Retinal pigment epithelial cell (primary cell): ENCODE measurements at regions not wholly inside any gene's neighbourhood (a gene's known extent, or its start where the extent isn't known, plus 50 kb on each side); places are given as distances from the start of the nearest gene placed in this dataset.

Experiments
- DNase-seq: peaks from one replicate; pipeline ENCODE4 v3.0.0-alpha.2; 2010; ENCODE audit warnings: low read depth
- H3K4me3 ChIP-seq: 2 replicates; pipeline ENCODE4 v1.5.1; 2011; ENCODE audit warnings: mild to moderate bottlenecking, low read length, control low read depth, moderate library complexity
- CTCF ChIP-seq: conservative IDR thresholded peaks from 2 replicates; pipeline ENCODE4 v1.5.1; 2011; ENCODE audit warnings: low read depth, low read length, control low read depth, inconsistent platforms

- TF ChIP-seq CTCF: no peak
- DNase-seq: no peak
- no peak overlapping the region for H3K4me3 ChIP-seq
Measured at GRCh38 chr9:13013991-13014883, 239.4 kb downstream of the LURAP1L start.

DNA sequence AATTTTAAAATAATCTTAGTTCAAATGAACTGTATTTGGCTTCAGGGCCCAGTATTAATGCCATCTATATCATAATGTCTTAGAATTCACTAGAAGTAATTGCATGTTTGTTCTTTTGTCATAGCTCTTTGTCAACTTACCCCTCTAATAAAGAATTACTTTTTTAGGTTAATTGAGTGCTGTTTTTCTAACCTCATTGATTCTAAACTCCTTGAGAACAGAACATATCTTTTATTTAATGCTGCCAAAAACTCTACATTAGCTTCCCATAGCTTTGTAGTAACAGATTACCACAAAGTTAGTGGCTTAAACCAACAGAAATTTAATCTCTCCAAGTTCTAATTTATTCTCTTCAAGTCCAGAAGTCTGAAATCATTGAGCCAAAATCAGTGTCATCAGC is 242.4 kb downstream of the LURAP1L start:
- no peak for DNase-seq
- no peak overlapping the region for H3K4me3 ChIP-seq
- TF ChIP-seq CTCF: no peak

- no peak for TF ChIP-seq CTCF
- no peak for DNase-seq
- H3K4me3 ChIP-seq: no peak overlapping the region
Measured at GRCh38 chr9:13020146-13021040, 245.6 kb downstream of the LURAP1L start.

- no peak for TF ChIP-seq CTCF
- H3K4me3 ChIP-seq: no peak overlapping the region
- no peak for DNase-seq
Measured at GRCh38 chr9:13022756-13023155, 247.9 kb downstream of the LURAP1L start.

GRCh38 chr9:13023498-13023897 is 248.7 kb downstream of the LURAP1L start:
- TF ChIP-seq CTCF: no peak
- no peak for DNase-seq
- no peak overlapping the region for H3K4me3 ChIP-seq

DNA sequence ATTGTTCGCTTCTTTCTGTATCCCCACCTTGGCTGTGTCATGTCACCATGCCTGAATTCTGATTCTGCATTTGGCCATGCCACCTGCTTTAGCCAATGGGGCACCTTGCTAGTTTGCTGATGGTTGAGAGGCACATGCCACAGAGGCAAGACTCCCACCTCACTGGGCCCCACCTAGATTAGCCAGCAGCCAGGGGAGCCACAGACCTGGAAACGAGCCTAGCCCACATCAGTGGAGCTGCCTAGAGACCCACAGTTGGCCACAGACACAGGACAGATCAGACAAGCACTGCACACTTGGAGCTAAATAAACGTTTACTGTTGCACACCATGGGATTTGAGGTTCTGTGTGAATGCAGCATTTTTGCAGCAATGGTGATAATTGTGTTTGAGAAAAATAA is 252.1 kb downstream of the LURAP1L start:
- TF ChIP-seq CTCF: no peak
- H3K4me3 ChIP-seq: no peak overlapping the region
- DNase-seq: no peak

DNA sequence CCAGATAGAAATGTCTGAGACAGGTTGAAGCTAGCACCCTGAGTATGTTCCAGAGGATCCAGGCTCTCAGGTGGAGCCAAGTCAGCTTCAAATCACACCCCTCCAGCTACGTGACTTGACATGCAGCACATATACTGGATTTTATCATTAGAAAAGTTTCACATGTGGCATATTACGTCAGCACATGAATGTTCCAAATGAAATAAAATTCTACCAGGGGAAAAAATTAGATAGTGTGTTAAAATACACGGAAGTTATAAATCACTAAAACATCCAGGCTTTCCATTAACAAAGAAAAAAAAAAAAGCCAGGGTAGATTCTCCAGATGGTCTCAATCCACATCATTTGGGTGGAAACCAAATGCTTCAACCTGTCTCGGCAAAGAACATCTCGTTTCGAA is 251.6 kb downstream of the MPDZ start:
- H3K4me3 ChIP-seq: no peak overlapping the region
- no peak for DNase-seq
- TF ChIP-seq CTCF: no peak
